ENCODE measurements at regions not wholly inside any gene's neighbourhood (a gene's known extent, or its start where the extent isn't known, plus 50 kb on each side); places are given as distances from the start of the nearest gene placed in this dataset.
"Not testable (repeated sequence)": the region's sequence is repeated elsewhere in the genome, so short reads cannot be mapped to it uniquely, and the experiment has no call there.

- FAIRE-seq: no peak
- DNase-seq (ENCODE audit: low spot score in 2 of 2): no peak
Observed at GRCh38 chr3:20527368-20527767, 341.4 kb upstream of the SGO1 start.

- no peak for FAIRE-seq
- DNase-seq (ENCODE audit: low spot score in 2 of 2): no peak
Observed at GRCh38 chr3:20524328-20524727, 338.3 kb upstream of the SGO1 start.

GRCh38 chr3:20523293-20523692 lies 337.3 kb upstream of the SGO1 start:
- FAIRE-seq (no peak), DNase-seq (ENCODE audit: low spot score in 2 of 2) (no peak)

GRCh38 chr3:20517316-20517715 lies 331.3 kb upstream of the SGO1 start:
- not testable (repeated sequence) for FAIRE-seq; DNase-seq (ENCODE audit: low spot score in 2 of 2)

- FAIRE-seq (no peak), DNase-seq (ENCODE audit: low spot score in 2 of 2) (no peak)
Observed at GRCh38 chr3:20516311-20516710, 330.3 kb upstream of the SGO1 start.

GRCh38 chr3:20515834-20516233 lies 329.8 kb upstream of the SGO1 start:
- FAIRE-seq (no peak), DNase-seq (ENCODE audit: low spot score in 2 of 2) (no peak)

- DNase-seq (ENCODE audit: low spot score in 2 of 2): peak in 1 of 2 donors; percentile 11
- FAIRE-seq: no peak
Observed at GRCh38 chr3:20511863-20512505, 326.0 kb upstream of the SGO1 start.

- DNase-seq (ENCODE audit: low spot score in 2 of 2) (no peak), FAIRE-seq (no peak)
Observed at GRCh38 chr3:20510396-20510795, 324.4 kb upstream of the SGO1 start.

GRCh38 chr3:20503394-20504082 lies 317.5 kb upstream of the SGO1 start:
- no peak for FAIRE-seq

GRCh38 chr3:20490996-20491395 lies 305.0 kb upstream of the SGO1 start:
- FAIRE-seq (no peak), DNase-seq (ENCODE audit: low spot score in 2 of 2) (no peak)

More at GRCh38 chr3:20503394-20504082, 317.5 kb upstream of the SGO1 start:
- DNase-seq (ENCODE audit: low spot score in 2 of 2): no peak

- FAIRE-seq: no peak
- DNase-seq (ENCODE audit: low spot score in 2 of 2): no peak
Observed at GRCh38 chr3:20488151-20488550, 302.1 kb upstream of the SGO1 start.

GRCh38 chr3:20484126-20484525 lies 298.1 kb upstream of the SGO1 start:
- no peak for DNase-seq (ENCODE audit: low spot score in 2 of 2)
- no peak for FAIRE-seq

- DNase-seq (ENCODE audit: low spot score in 2 of 2) (no peak), FAIRE-seq (no peak)
Observed at GRCh38 chr3:20482350-20482749, 296.3 kb upstream of the SGO1 start.

- DNase-seq (ENCODE audit: low spot score in 2 of 2): no peak
- FAIRE-seq: no peak
Observed at GRCh38 chr3:20480786-20481365, 294.9 kb upstream of the SGO1 start.

GRCh38 chr3:20478436-20478835 lies 292.4 kb upstream of the SGO1 start:
- DNase-seq (ENCODE audit: low spot score in 2 of 2): no peak

GRCh38 chr3:20464237-20464636 lies 278.2 kb upstream of the SGO1 start:
- FAIRE-seq; DNase-seq (ENCODE audit: low spot score in 2 of 2): not testable (repeated sequence)

More at GRCh38 chr3:20478436-20478835, 292.4 kb upstream of the SGO1 start:
- FAIRE-seq: no peak

- DNase-seq (ENCODE audit: low spot score in 2 of 2) (no peak), FAIRE-seq (no peak)
Observed at GRCh38 chr3:20462723-20463122, 276.7 kb upstream of the SGO1 start.

- DNase-seq (ENCODE audit: low spot score in 2 of 2): no peak
- FAIRE-seq: no peak
Observed at GRCh38 chr3:20462226-20462625, 276.2 kb upstream of the SGO1 start.

- no peak for DNase-seq (ENCODE audit: low spot score in 2 of 2)
- no peak for FAIRE-seq
Observed at GRCh38 chr3:20458994-20459716, 273.1 kb upstream of the SGO1 start.

- FAIRE-seq (no peak), DNase-seq (ENCODE audit: low spot score in 2 of 2) (no peak)
Observed at GRCh38 chr3:20456511-20456910, 270.5 kb upstream of the SGO1 start.

GRCh38 chr3:20451170-20451569 lies 265.2 kb upstream of the SGO1 start:
- DNase-seq (ENCODE audit: low spot score in 2 of 2) (no peak), FAIRE-seq (no peak)

Data from frontal cortex (tissue), 3 donors.